ENCODE measurements at regions not wholly inside any gene's neighbourhood (a gene's known extent, or its start where the extent isn't known, plus 50 kb on each side); places are given as distances from the start of the nearest gene placed in this dataset.

DNA sequence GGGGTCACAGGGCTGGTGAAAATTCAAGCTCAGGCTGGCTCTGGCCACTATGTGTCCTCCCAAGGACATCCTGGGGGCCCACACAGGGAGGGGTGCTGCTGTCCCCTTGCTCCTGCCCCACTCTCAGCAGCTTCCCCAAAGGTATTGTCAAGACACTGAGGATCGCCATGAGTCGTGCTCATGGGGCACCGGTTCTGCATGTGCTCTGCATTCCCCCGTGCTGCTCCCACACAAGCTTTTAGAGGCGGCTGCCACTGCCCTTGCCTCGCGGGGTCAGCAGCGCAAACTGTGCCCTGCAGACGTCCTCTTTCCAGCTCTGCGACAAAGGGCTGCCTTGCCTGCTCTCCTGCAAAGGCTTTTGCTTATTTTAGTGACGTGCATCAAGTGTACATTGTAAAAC is 179.8 kb downstream of the ERMARD start:
- CTCF ChIA-PET = interaction anchor here (1.0 to 2.0 kb wide), 4 partner anchors 11 to 141 kb away, joined by 3 to 13 read pairs (median 10); no protein-coding TSS in a partner anchor

DNA sequence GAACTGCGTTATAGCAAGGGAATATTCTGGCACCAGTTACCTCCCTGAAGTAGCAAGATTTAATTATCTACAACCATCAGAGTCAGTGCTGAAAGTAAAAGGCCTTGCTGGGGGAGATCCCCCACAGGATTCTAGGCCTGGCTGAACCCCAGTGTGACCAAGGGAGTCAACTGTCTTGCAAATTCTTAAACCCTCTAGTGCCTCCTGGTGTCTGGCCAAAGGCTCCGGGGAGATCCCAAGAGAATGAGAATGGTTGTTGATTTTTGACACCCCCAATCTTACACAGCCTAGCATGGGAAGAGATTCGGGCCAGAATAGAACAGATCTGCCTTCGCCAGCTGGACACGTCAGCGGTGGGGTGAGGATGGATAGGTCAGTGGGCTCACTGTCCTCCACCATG is 179.4 kb downstream of the ERMARD start:
- POLR2A ChIA-PET = interaction anchor here (0.6 kb wide), 1 partner anchor 186 kb away, joined by 3 read pairs; no protein-coding TSS in a partner anchor
- DNase-seq = peak; percentile 40 to 75 (median 44)
- H3K4me1 ChIP-seq (ENCODE audit: control extremely low read depth in 1 of 4, control insufficient read depth in 4 of 4, insufficient read depth in 4 of 4, low read length in 3 of 4) = no peaks in the 10 kb centered on the region
- 86% methylated on average over 5 of the region's 6 CpGs for WGBS (ENCODE audit: insufficient coverage)
- no peaks in the 10 kb centered on the region for H3K36me3 ChIP-seq (ENCODE audit: control insufficient read depth in 4 of 4, insufficient read depth in 4 of 4, low read length in 3 of 4)
- peaks cover 0 to 9% (median 1%) of the 10 kb centered on the region in 5 experiments for H3K27me3 ChIP-seq (replicated peaks in 2 of 5; ENCODE audit: control insufficient read depth in 4 of 5, insufficient read depth in 5 of 5, low read length in 4 of 5)
- no peak overlapping the region for H3K4me3 ChIP-seq (ENCODE audit: control insufficient read depth in 1 of 7, extremely low read depth in 1 of 7, insufficient read depth in 4 of 7, low read depth in 2 of 7, low read length in 6 of 7)
- H3K9me3 ChIP-seq (ENCODE audit: control extremely low read depth in 1 of 5, control insufficient read depth in 4 of 5, insufficient read depth in 2 of 5, low read depth in 1 of 5, low read length in 4 of 5) = no peaks in the 10 kb centered on the region
- H3K27ac ChIP-seq (ENCODE audit: insufficient read depth in 1 of 2, low read depth in 1 of 2, low read length in 2 of 2, poor library complexity in 1 of 2, severe bottlenecking in 2 of 2) = no peak overlapping the region
- CTCF ChIA-PET = interaction anchor here (1.0 to 1.9 kb wide), 3 partner anchors 10 to 141 kb away, joined by 3 to 13 read pairs (median 11); no protein-coding TSS in a partner anchor

More for the DNA sequence above, 179.8 kb downstream of the ERMARD start:
- Histone ChIP-seq H3K27ac (ENCODE audit: insufficient read depth in 1 of 2, low read depth in 1 of 2, low read length in 2 of 2, poor library complexity in 1 of 2, severe bottlenecking in 2 of 2) (no peak overlapping the region), H3K9me3 (ENCODE audit: control extremely low read depth in 1 of 5, control insufficient read depth in 4 of 5, insufficient read depth in 2 of 5, low read depth in 1 of 5, low read length in 4 of 5) (no peaks in the 10 kb centered on the region), H3K4me3 (ENCODE audit: control insufficient read depth in 1 of 7, extremely low read depth in 1 of 7, insufficient read depth in 4 of 7, low read depth in 2 of 7, low read length in 6 of 7) (no peak overlapping the region), H3K36me3 (ENCODE audit: control insufficient read depth in 4 of 4, insufficient read depth in 4 of 4, low read length in 3 of 4) (no peaks in the 10 kb centered on the region), H3K27me3 (replicated peaks in 2 of 5; ENCODE audit: control insufficient read depth in 4 of 5, insufficient read depth in 5 of 5, low read length in 4 of 5) (peaks cover 0 to 12% (median 1%) of the 10 kb centered on the region in 5 experiments), H3K4me1 (ENCODE audit: control extremely low read depth in 1 of 4, control insufficient read depth in 4 of 4, insufficient read depth in 4 of 4, low read length in 3 of 4) (no peaks in the 10 kb centered on the region)
- 78% methylated on average over 10 of the region's 11 CpGs for WGBS (ENCODE audit: insufficient coverage)
- POLR2A ChIA-PET = interaction anchor here (0.6 kb wide), 1 partner anchor 186 kb away, joined by 3 read pairs; no protein-coding TSS in a partner anchor
- no peak for DNase-seq

DNA sequence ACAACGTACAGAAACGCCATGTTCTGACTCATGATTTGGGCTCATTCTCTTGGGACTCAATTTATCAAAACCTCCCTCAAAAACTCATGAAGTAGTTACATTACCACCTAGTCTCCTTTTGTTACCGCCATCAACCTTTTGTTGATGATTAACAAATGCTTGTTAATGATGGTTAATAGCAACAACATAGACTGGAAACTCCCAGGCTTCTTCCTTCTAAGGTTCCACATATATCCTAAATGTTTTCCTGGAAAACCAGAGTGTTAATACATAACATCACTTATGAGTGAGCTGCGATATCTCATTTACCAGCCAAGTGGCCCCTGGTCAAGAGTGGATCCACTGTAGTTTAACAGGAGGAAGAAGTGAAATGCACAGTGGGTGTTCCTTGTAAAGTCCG is 176.3 kb downstream of the ERMARD start:
- Histone ChIP-seq H3K27me3 (replicated peaks in 2 of 5; ENCODE audit: control insufficient read depth in 4 of 5, insufficient read depth in 5 of 5, low read length in 4 of 5) (peaks cover 0 to 9% (median 0%) of the 10 kb centered on the region in 5 experiments), H3K9me3 (ENCODE audit: control extremely low read depth in 1 of 5, control insufficient read depth in 4 of 5, insufficient read depth in 2 of 5, low read depth in 1 of 5, low read length in 4 of 5) (no peaks in the 10 kb centered on the region), H3K4me1 (ENCODE audit: control extremely low read depth in 1 of 4, control insufficient read depth in 4 of 4, insufficient read depth in 4 of 4, low read length in 3 of 4) (peaks cover 0 to 3% (median under 1%) of the 10 kb centered on the region in 4 experiments), H3K27ac (ENCODE audit: insufficient read depth in 1 of 2, low read depth in 1 of 2, low read length in 2 of 2, poor library complexity in 1 of 2, severe bottlenecking in 2 of 2) (no peak overlapping the region), H3K36me3 (ENCODE audit: control insufficient read depth in 4 of 4, insufficient read depth in 4 of 4, low read length in 3 of 4) (no peaks in the 10 kb centered on the region), H3K4me3 (ENCODE audit: control insufficient read depth in 1 of 7, extremely low read depth in 1 of 7, insufficient read depth in 4 of 7, low read depth in 2 of 7, low read length in 6 of 7) (no peak overlapping the region)
- 76% methylated on average over 3 of the region's 5 CpGs for WGBS (ENCODE audit: insufficient coverage)
- DNase-seq = no peak
- CTCF ChIA-PET = interaction anchor here (1.3 to 2.0 kb wide), 2 partner anchors 96 to 137 kb away, joined by 3 to 7 read pairs; no protein-coding TSS in a partner anchor
- POLR2A ChIA-PET = no interaction called here

DNA sequence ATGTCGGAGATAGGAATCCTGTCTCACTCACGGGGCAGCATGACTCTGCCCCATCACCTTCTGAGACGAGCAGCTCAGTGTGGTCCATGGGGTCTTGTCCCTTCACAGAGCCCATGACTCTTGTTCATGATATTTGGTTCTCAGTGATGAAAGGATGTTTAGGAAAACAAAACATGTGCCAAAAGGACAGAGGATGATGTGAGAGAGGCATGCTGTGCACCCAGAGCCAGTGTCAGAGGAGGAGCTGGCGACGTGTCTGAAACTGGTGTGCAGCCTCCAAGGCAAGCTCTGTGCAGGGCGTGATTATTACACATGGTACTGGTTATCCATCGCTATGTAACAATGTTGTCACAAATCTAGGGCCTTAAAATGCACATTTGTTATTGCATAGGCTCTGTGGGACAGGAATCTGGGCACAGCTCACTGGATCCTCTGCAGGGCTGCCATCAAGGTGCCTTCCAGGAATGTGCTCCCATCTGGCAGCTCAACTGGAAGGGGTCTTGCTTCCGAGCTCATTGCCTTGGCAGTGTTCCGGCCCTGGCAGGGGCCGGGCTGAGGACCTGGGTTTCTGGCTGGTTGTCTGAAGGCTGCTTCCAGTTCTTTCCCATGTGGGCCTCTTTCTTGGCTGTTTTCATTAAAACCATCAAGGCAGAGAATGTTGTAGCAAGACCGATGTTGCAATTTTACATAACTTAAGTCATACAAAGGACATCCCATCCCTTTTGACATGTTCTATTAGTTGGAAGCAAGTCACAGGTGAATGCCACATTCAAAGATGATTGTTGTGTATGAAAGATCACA is 175.4 kb downstream of the ERMARD start:
- no peak for DNase-seq
- H3K27me3 ChIP-seq (replicated peaks in 2 of 5; ENCODE audit: control insufficient read depth in 4 of 5, insufficient read depth in 5 of 5, low read length in 4 of 5) = peaks cover 0 to 6% (median 0%) of the 10 kb centered on the region in 5 experiments
- no peaks in the 10 kb centered on the region for H3K9me3 ChIP-seq (ENCODE audit: control extremely low read depth in 1 of 5, control insufficient read depth in 4 of 5, insufficient read depth in 2 of 5, low read depth in 1 of 5, low read length in 4 of 5)
- peaks cover 2 to 12% (median 6%) of the 10 kb centered on the region in 4 experiments for H3K4me1 ChIP-seq (ENCODE audit: control extremely low read depth in 1 of 4, control insufficient read depth in 4 of 4, insufficient read depth in 4 of 4, low read length in 3 of 4)
- WGBS (ENCODE audit: insufficient coverage) = 98% methylated on average over 11 of the region's 11 CpGs
- ChIA-PET CTCF (interaction anchor here (1.2 to 2.0 kb wide), 2 partner anchors 95 kb away, joined by 3 to 7 read pairs; no protein-coding TSS in a partner anchor), POLR2A (no interaction called here)
- no peaks in the 10 kb centered on the region for H3K36me3 ChIP-seq (ENCODE audit: control insufficient read depth in 4 of 4, insufficient read depth in 4 of 4, low read length in 3 of 4)
- H3K4me3 ChIP-seq (ENCODE audit: control insufficient read depth in 1 of 7, extremely low read depth in 1 of 7, insufficient read depth in 4 of 7, low read depth in 2 of 7, low read length in 6 of 7) = no peak overlapping the region
- no peak overlapping the region for H3K27ac ChIP-seq (ENCODE audit: insufficient read depth in 1 of 2, low read depth in 1 of 2, low read length in 2 of 2, poor library complexity in 1 of 2, severe bottlenecking in 2 of 2)

DNA sequence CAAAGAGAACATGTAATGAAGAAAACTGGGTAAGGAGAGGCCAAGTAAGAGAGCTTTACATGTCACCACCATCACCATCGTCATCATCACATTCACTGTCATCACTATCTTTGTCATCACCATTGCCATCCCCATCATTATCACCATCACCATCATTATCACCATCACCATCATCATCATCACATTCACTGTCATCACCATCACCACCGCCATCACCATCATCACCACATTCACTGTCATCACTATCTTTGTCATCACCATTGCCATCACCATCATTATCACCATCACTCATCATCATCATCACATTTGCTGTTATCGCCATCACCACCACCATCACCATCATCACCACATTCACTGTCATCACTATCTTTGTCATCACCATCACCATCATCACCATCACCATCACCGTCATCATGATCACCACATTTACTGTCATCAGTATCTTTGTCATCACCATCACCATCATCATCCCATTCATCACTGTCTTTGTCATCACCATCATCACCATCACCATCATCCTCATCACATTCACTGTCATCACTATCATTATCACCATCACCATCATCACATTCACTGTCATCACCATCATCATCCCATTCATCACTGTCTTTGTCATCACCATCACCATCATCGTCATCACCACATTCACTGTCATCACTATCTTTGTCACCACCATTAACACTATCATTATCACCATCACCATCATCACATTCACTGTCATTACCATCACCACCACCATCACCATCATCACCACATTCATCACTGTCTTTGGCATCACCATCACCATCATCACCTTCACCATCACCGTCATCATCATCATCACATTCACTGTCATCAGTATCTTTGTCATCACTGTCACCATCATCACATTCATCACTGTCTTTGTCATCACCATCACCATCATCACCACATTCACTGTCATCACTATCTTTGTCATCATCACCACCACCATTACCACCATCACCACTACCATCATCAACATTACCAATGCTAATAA is 172.3 kb downstream of the ERMARD start:
- no peaks in the 10 kb centered on the region for H3K36me3 ChIP-seq (ENCODE audit: control insufficient read depth in 4 of 4, insufficient read depth in 4 of 4, low read length in 3 of 4)
- ChIA-PET POLR2A (no interaction called here), CTCF (no interaction called here)
- DNase-seq = no peak
- WGBS (ENCODE audit: insufficient coverage) = 91% methylated on average over 6 of the region's 6 CpGs
- H3K27ac ChIP-seq (ENCODE audit: insufficient read depth in 1 of 2, low read depth in 1 of 2, low read length in 2 of 2, poor library complexity in 1 of 2, severe bottlenecking in 2 of 2) = no peak overlapping the region
- no peaks in the 10 kb centered on the region for H3K9me3 ChIP-seq (ENCODE audit: control extremely low read depth in 1 of 5, control insufficient read depth in 4 of 5, insufficient read depth in 2 of 5, low read depth in 1 of 5, low read length in 4 of 5)
- peaks cover 0 to 3% (median 0%) of the 10 kb centered on the region in 5 experiments for H3K27me3 ChIP-seq (replicated peaks in 2 of 5; ENCODE audit: control insufficient read depth in 4 of 5, insufficient read depth in 5 of 5, low read length in 4 of 5)
- H3K4me3 ChIP-seq (ENCODE audit: control insufficient read depth in 1 of 7, extremely low read depth in 1 of 7, insufficient read depth in 4 of 7, low read depth in 2 of 7, low read length in 6 of 7) = no peak overlapping the region
- peaks cover 2 to 27% (median 12%) of the 10 kb centered on the region in 4 experiments for H3K4me1 ChIP-seq (ENCODE audit: control extremely low read depth in 1 of 4, control insufficient read depth in 4 of 4, insufficient read depth in 4 of 4, low read length in 3 of 4)

DNA sequence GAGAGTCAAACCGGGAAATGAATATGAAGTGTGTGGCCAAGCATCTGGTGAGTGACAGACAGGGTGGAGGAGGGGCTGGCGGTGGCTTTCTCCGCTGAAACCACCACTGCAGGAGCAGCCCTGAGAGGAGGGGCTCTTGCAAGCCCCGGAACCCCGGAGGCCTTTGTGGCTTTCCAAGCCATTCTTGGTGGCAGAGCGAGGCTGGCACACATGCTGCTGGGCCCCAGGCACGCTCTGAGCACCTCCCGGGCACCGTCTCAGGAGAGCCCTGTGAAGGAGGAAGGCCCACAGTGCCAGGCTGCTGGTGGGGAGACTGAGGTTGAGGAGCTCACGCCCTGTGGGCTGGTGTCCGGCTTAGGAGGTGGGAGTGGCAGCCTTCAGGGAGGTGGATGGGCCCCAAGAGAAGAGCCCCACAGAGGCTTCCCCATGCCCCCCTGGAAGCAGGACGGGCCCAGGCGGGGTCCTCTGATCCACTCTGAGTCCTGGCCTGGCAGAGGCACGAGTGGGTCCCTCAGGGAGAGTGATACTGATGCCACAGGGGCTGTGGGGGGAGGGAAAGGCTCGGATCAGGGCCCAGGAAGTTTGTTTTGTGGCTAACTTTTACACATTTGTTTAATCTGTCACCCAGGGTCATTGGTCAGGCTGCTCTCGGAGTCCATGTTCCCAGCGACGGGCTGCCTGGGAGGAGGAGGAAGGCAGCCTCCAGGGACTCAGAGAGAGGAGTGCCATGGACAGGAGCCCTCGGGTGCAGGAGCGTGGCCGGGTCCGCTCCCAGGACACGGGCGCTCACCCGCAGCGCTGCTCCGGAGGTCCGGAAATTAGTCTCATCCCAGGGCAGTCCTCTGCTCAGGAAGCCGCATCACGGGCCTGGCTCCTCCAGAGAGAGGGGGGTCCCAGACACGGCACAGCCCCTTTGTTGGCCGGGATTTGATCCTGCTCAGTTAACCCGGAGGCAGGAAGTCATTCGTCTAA is 170.7 kb downstream of the ERMARD start:
- Histone ChIP-seq H3K4me3 (ENCODE audit: control insufficient read depth in 1 of 7, extremely low read depth in 1 of 7, insufficient read depth in 4 of 7, low read depth in 2 of 7, low read length in 6 of 7) (no peak overlapping the region), H3K4me1 (ENCODE audit: control extremely low read depth in 1 of 4, control insufficient read depth in 4 of 4, insufficient read depth in 4 of 4, low read length in 3 of 4) (peaks cover 2 to 27% (median 12%) of the 10 kb centered on the region in 4 experiments), H3K9me3 (ENCODE audit: control extremely low read depth in 1 of 5, control insufficient read depth in 4 of 5, insufficient read depth in 2 of 5, low read depth in 1 of 5, low read length in 4 of 5) (no peaks in the 10 kb centered on the region), H3K27ac (ENCODE audit: insufficient read depth in 1 of 2, low read depth in 1 of 2, low read length in 2 of 2, poor library complexity in 1 of 2, severe bottlenecking in 2 of 2) (no peak overlapping the region), H3K27me3 (replicated peaks in 2 of 5; ENCODE audit: control insufficient read depth in 4 of 5, insufficient read depth in 5 of 5, low read length in 4 of 5) (peaks cover 0 to 3% (median 0%) of the 10 kb centered on the region in 5 experiments), H3K36me3 (ENCODE audit: control insufficient read depth in 4 of 4, insufficient read depth in 4 of 4, low read length in 3 of 4) (no peaks in the 10 kb centered on the region)
- WGBS (ENCODE audit: insufficient coverage) = 69% methylated on average over 27 of the region's 34 CpGs
- ChIA-PET CTCF (no interaction called here), POLR2A (no interaction called here)
- peak; percentile 46 to 93 (median 82) for DNase-seq
